CD14-positive monocyte (primary cell): ENCODE measurements at regions not wholly inside any gene's neighbourhood (a gene's known extent, or its start where the extent isn't known, plus 50 kb on each side); places are given as distances from the start of the nearest gene placed in this dataset.

ENCODE experiments used
- DNase-seq, 3 donors: peaks; one replicate each; pipeline ENCODE4 v3.0.0-alpha.2; 2011 to 2022
- H2AFZ ChIP-seq: 2 replicates; pipeline ENCODE4 v1.6.0; 2012; ENCODE audit warnings: mild to moderate bottlenecking, low read depth, low read length, inconsistent platforms; ENCODE audit not compliant: insufficient read depth, poor library complexity, severe bottlenecking
- H3K27ac ChIP-seq, 2 donors: 1 replicate in 1 of 2; 2 replicates in 1 of 2; pipeline ENCODE4 v1.5.1; 2012 to 2013; ENCODE audit warnings: low read length in 2 of 2, control low read depth in 1 of 2, inconsistent platforms in 1 of 2, low read depth in 1 of 2, mild to moderate bottlenecking in 1 of 2
- H3K27me3 ChIP-seq, 2 donors: one replicate each; pipeline versions ENCODE4 v1.6.0 to v1.6.1; 2011 to 2013; ENCODE audit warnings: low read length in 2 of 2; ENCODE audit not compliant: control insufficient read depth in 2 of 2, insufficient read depth in 2 of 2
- H3K36me3 ChIP-seq, 2 donors: replicated peaks in 1 of 2; 1 replicate in 1 of 2; 2 replicates in 1 of 2; pipeline versions ENCODE4 v1.5.1 to v1.6.1; 2012 to 2013; ENCODE audit warnings: low read length in 2 of 2, control low read depth in 1 of 2, inconsistent platforms in 1 of 2, mild to moderate bottlenecking in 1 of 2; ENCODE audit not compliant: insufficient read depth in 2 of 2, control insufficient read depth in 1 of 2
- H3K4me1 ChIP-seq, 2 donors: 1 replicate in 1 of 2; 2 replicates in 1 of 2; pipeline versions ENCODE4 v1.5.1 to v1.6.1; 2012 to 2013; ENCODE audit warnings: low read length in 2 of 2, control low read depth in 1 of 2, inconsistent platforms in 1 of 2, mild to moderate bottlenecking in 1 of 2, moderate library complexity in 1 of 2; ENCODE audit not compliant: insufficient read depth in 2 of 2, control insufficient read depth in 1 of 2
- H3K4me2 ChIP-seq: replicated peaks from 2 replicates; pipeline ENCODE3; 2012; ENCODE audit warnings: low read length, moderate library complexity, mild to moderate bottlenecking; ENCODE audit not compliant: poor library complexity, severe bottlenecking; ENCODE audit errors: extremely low read depth
- H3K4me3 ChIP-seq, 3 experiments: fragments of 200-600 bp in 1 of 3; sonication (generic) in 1 of 3; replicated peaks in 1 of 3; 1 replicate in 2 of 3; 2 replicates in 1 of 3; pipeline ENCODE4 v1.5.1; 2011 to 2013; ENCODE audit warnings: low read length in 3 of 3, mild to moderate bottlenecking in 3 of 3, control low read depth in 2 of 3, low read depth in 2 of 3, inconsistent platforms in 1 of 3, moderate library complexity in 1 of 3
- H3K79me2 ChIP-seq: 2 replicates; pipeline ENCODE4 v1.6.0; 2012; ENCODE audit warnings: mild to moderate bottlenecking, control low read depth, inconsistent platforms, low read length, moderate library complexity; ENCODE audit not compliant: insufficient read depth
- H3K9ac ChIP-seq: 2 replicates; pipeline ENCODE4 v1.6.0; 2017; ENCODE audit warnings: low read length, mild to moderate bottlenecking; ENCODE audit not compliant: insufficient read depth, poor library complexity, severe bottlenecking
- H3K9me3 ChIP-seq, 2 donors: replicated peaks in 1 of 2; 1 replicate in 1 of 2; 2 replicates in 1 of 2; pipeline versions ENCODE4 v1.5.1 to v1.6.1; 2012 to 2013; ENCODE audit warnings: low read length in 2 of 2, control low read depth in 1 of 2; ENCODE audit not compliant: control insufficient read depth in 1 of 2, insufficient read depth in 1 of 2
- H4K20me1 ChIP-seq: 2 replicates; pipeline ENCODE4 v1.6.0; 2012; ENCODE audit warnings: mild to moderate bottlenecking, low read length, control low read depth, moderate library complexity; ENCODE audit not compliant: insufficient read depth
- H3K27ac Mint-ChIP-seq, 7 donors: one replicate each; pipeline ENCODE4 v1.8.0; 2020; ENCODE audit warnings: mild to moderate bottlenecking in 7 of 7, mixed read lengths in 7 of 7, moderate library complexity in 6 of 7, inconsistent platforms in 2 of 7
- H3K27me3 Mint-ChIP-seq, 3 donors: one replicate each; pipeline ENCODE4 v1.8.0; 2021 to 2022; ENCODE audit warnings: low read depth in 3 of 3, mild to moderate bottlenecking in 3 of 3, mixed read lengths in 3 of 3, moderate library complexity in 3 of 3, inconsistent platforms in 1 of 3
- H3K36me3 Mint-ChIP-seq, 2 donors: one replicate each; pipeline ENCODE4 v1.8.0; 2020; ENCODE audit warnings: mixed read lengths in 2 of 2, inconsistent platforms in 1 of 2, mild to moderate bottlenecking in 1 of 2
- H3K4me1 Mint-ChIP-seq: one replicate; pipeline ENCODE4 v1.8.0; 2020; ENCODE audit warnings: mild to moderate bottlenecking, mixed read lengths
- H3K4me3 Mint-ChIP-seq, 2 donors: one replicate each; pipeline ENCODE4 v1.8.0; 2020; ENCODE audit warnings: mild to moderate bottlenecking in 2 of 2, mixed read lengths in 2 of 2, moderate library complexity in 1 of 2
- H3K9me3 Mint-ChIP-seq, 7 donors: one replicate each; pipeline ENCODE4 v1.8.0; 2020 to 2022; ENCODE audit warnings: mixed read lengths in 7 of 7, mild to moderate bottlenecking in 6 of 7, moderate library complexity in 6 of 7, inconsistent platforms in 2 of 7
- WGBS: methylation state at CpG from one replicate; pipeline ENCODE4 v1.1.5; 2013; ENCODE audit warnings: missing lambda C conversion rate; ENCODE audit not compliant: insufficient coverage; 5-methylcytosine and 5-hydroxymethylcytosine counted together
- intact Hi-C, 2 donors: fragments of 100-400 bp; cut with micrococcal nuclease; formaldehyde crosslinking; loops; one replicate each; pipeline versions ENCODE4 v1.15.0 to v1.15.1; 2023
- TF ChIP-seq, protein P1 (sequence below): fragments of 200-600 bp; IDR thresholded peaks from one replicate; pipeline ENCODE4 v1.8.0; 2022; ENCODE audit warnings: antibody characterized with exemption, mild to moderate bottlenecking

DNA sequence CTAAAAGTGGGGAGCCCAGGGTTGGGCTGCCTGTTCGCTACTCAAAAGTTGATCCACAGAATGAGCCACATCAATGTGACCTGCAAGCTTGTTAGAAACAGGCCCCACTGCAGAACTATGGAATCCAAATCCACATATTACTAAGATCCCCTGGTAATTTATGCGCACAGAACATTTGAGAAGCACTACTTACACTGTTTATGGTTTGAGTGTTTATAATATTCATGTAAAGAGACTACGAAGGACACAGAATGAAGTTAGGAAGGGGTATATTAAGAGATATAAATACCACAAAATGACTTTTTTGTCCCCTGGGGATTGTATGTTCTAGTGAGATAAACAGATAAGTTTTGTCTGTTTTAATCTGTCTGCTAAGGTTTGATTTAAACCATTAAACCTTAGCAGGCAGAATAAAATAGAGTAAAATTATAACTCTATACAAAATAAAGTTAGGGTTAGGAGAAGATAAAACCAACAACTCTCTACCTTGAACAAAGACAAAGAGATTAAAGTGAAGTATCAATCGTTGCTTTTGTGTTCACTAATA is 666.9 kb upstream of the SOX9 start:
- 100% methylated on average over 1 of the region's 4 CpGs for WGBS
- Histone ChIP-seq H3K4me2 (no peak overlapping the region), H3K27ac (no peak overlapping the region), H3K9me3 (no peaks in the 10 kb centered on the region), H3K9ac (no peak overlapping the region), H3K79me2 (no peaks in the 10 kb centered on the region), H2AFZ (no peak overlapping the region), H3K4me1 (no peaks in the 10 kb centered on the region), H3K36me3 (no peaks in the 10 kb centered on the region), H4K20me1 (no peaks in the 10 kb centered on the region), H3K4me3 (no peak overlapping the region), H3K27me3 (no peaks in the 10 kb centered on the region)
- Mint-ChIP-seq H3K4me3 (no peak overlapping the region), H3K27ac (no peak overlapping the region), H3K9me3 (no peaks in the 10 kb centered on the region), H3K36me3 (no peaks in the 10 kb centered on the region), H3K27me3 (no peaks in the 10 kb centered on the region), H3K4me1 (peaks cover 5% of the 10 kb centered on the region)
- no peak for DNase-seq
- intact Hi-C loops, result no loop called here
- TF ChIP-seq, protein P1, sequence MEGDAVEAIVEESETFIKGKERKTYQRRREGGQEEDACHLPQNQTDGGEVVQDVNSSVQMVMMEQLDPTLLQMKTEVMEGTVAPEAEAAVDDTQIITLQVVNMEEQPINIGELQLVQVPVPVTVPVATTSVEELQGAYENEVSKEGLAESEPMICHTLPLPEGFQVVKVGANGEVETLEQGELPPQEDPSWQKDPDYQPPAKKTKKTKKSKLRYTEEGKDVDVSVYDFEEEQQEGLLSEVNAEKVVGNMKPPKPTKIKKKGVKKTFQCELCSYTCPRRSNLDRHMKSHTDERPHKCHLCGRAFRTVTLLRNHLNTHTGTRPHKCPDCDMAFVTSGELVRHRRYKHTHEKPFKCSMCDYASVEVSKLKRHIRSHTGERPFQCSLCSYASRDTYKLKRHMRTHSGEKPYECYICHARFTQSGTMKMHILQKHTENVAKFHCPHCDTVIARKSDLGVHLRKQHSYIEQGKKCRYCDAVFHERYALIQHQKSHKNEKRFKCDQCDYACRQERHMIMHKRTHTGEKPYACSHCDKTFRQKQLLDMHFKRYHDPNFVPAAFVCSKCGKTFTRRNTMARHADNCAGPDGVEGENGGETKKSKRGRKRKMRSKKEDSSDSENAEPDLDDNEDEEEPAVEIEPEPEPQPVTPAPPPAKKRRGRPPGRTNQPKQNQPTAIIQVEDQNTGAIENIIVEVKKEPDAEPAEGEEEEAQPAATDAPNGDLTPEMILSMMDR, result no peak

DNA sequence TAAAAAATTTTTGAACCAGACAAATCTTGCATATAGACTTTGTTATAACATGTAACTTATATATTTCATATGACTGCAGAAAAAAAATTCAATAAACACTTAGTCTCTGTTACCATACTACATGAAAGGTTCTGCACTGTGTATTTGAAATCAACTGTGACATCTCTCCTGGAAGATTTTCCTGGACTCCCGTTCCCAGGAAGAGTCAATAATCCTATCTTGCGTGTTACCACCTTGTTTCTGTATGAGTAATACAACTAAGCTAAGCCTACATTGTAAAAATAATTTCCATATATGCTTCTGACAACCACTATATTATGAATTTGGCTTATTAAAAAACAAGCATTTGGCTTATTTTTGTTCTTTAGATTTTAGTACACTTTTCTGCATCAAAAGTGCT is 665.6 kb upstream of the SOX9 start:
- no peak overlapping the region for H3K27ac Mint-ChIP-seq
- H3K36me3 Mint-ChIP-seq, result no peaks in the 10 kb centered on the region

More for the DNA sequence above, 665.6 kb upstream of the SOX9 start:
- H3K27ac ChIP-seq, result no peak overlapping the region
- Mint-ChIP-seq H3K9me3 (no peaks in the 10 kb centered on the region), H3K4me3 (no peak overlapping the region), H3K4me1 (no peaks in the 10 kb centered on the region), H3K27me3 (no peaks in the 10 kb centered on the region)
- H3K4me1 ChIP-seq, result no peaks in the 10 kb centered on the region
- no peaks in the 10 kb centered on the region for H4K20me1 ChIP-seq
- no CpG with 5 or more reads among the region's 2 CpGs for WGBS
- intact Hi-C loops, result no loop called here
- H3K4me2 ChIP-seq, result no peak overlapping the region
- no peaks in the 10 kb centered on the region for H3K9me3 ChIP-seq
- H3K27me3 ChIP-seq, result no peaks in the 10 kb centered on the region
- H3K9ac ChIP-seq, result no peak overlapping the region
- H3K79me2 ChIP-seq, result no peaks in the 10 kb centered on the region
- no peaks in the 10 kb centered on the region for H3K36me3 ChIP-seq
- TF ChIP-seq, protein P1, result no peak
- no peak overlapping the region for H2AFZ ChIP-seq
- no peak for DNase-seq
- no peak overlapping the region for H3K4me3 ChIP-seq
